DND-41 (cell line): ENCODE measurements at regions not wholly inside any gene's neighbourhood (a gene's known extent, or its start where the extent isn't known, plus 50 kb on each side); places are given as distances from the start of the nearest gene placed in this dataset.

Source experiments
- ATAC-seq: fragments of 200-7000 bp; cut with Tn5 transposase; 3 replicates; pipeline ENCODE4 v1.9.1; 2021; ENCODE audit warnings: low read depth; ENCODE audit not compliant: insufficient read depth
- DNase-seq: peaks from one replicate; pipeline ENCODE4 v3.0.0-alpha.2; 2020
- H2AFZ ChIP-seq: 2 replicates; pipeline ENCODE4 v1.6.0; 2012; ENCODE audit warnings: low read depth, low read length
- H3K27ac ChIP-seq: 2 replicates; pipeline ENCODE4 v1.5.1; 2012; ENCODE audit warnings: low read length, inconsistent platforms
- H3K27me3 ChIP-seq: fragments of 200-600 bp; sonication (generic); 2 replicates; pipeline ENCODE4 v1.6.0; 2012; ENCODE audit warnings: low read length, mild to moderate bottlenecking, inconsistent platforms; ENCODE audit not compliant: insufficient read depth, poor library complexity
- H3K36me3 ChIP-seq: 2 replicates; pipeline ENCODE4 v1.5.1; 2012; ENCODE audit warnings: low read length, inconsistent platforms; ENCODE audit not compliant: insufficient read depth
- H3K4me1 ChIP-seq: 2 replicates; pipeline ENCODE4 v1.5.1; 2012; ENCODE audit warnings: mild to moderate bottlenecking, low read length; ENCODE audit not compliant: insufficient read depth
- H3K4me2 ChIP-seq: 2 replicates; pipeline ENCODE4 v1.6.0; 2012; ENCODE audit warnings: mild to moderate bottlenecking, moderate library complexity, low read length, inconsistent platforms; ENCODE audit not compliant: insufficient read depth
- H3K4me3 ChIP-seq, 2 experiments: fragments of 200-600 bp in 1 of 2; shearing (Covaris generic) in 1 of 2; 2 replicates each; pipeline ENCODE4 v1.5.1; 2012 to 2016; ENCODE audit warnings: inconsistent platforms in 2 of 2, low read length in 2 of 2, mild to moderate bottlenecking in 2 of 2, low read depth in 1 of 2, moderate library complexity in 1 of 2
- H3K79me2 ChIP-seq: 2 replicates; pipeline ENCODE4 v1.6.0; 2012; ENCODE audit warnings: low read length, inconsistent platforms; ENCODE audit not compliant: insufficient read depth
- H3K9ac ChIP-seq: 2 replicates; pipeline ENCODE4 v1.6.0; 2012; ENCODE audit warnings: low read depth, mild to moderate bottlenecking, inconsistent platforms, low read length, moderate library complexity
- H3K9me3 ChIP-seq: 2 replicates; pipeline ENCODE4 v1.5.1; 2012; ENCODE audit warnings: low read length, moderate library complexity, mild to moderate bottlenecking, inconsistent platforms; ENCODE audit not compliant: insufficient read depth, severe bottlenecking
- H4K20me1 ChIP-seq: 2 replicates; pipeline ENCODE4 v1.6.0; 2012; ENCODE audit warnings: low read length; ENCODE audit not compliant: insufficient read depth
- EZH2 ChIP-seq: IDR thresholded peaks from 3 replicates; pipeline ENCODE4 v1.6.1; 2012; ENCODE audit warnings: borderline replicate concordance, low read depth, mild to moderate bottlenecking, moderate library complexity, low read length, inconsistent platforms; ENCODE audit not compliant: severe bottlenecking
- TF ChIP-seq, protein P1 (sequence below): IDR thresholded peaks from 2 replicates; pipeline ENCODE4 v1.5.1; 2012; ENCODE audit warnings: borderline replicate concordance, low read length, moderate library complexity, mild to moderate bottlenecking; ENCODE audit not compliant: poor library complexity, severe bottlenecking; ENCODE audit errors: extremely low read depth

- Histone ChIP-seq H3K4me3 (no peak overlapping the region), H3K4me2 (no peak overlapping the region), H3K79me2 (no peaks in the 10 kb centered on the region), H3K4me1 (no peaks in the 10 kb centered on the region), H3K9ac (no peak overlapping the region), H3K27ac (no peak overlapping the region), H3K27me3 (no peaks in the 10 kb centered on the region), H3K9me3 (peaks cover 2% of the 10 kb centered on the region), H2AFZ (no peak overlapping the region), H4K20me1 (no peaks in the 10 kb centered on the region), H3K36me3 (no peaks in the 10 kb centered on the region)
- no peak for DNase-seq
- TF ChIP-seq EZH2: no peak
- TF ChIP-seq, protein P1, sequence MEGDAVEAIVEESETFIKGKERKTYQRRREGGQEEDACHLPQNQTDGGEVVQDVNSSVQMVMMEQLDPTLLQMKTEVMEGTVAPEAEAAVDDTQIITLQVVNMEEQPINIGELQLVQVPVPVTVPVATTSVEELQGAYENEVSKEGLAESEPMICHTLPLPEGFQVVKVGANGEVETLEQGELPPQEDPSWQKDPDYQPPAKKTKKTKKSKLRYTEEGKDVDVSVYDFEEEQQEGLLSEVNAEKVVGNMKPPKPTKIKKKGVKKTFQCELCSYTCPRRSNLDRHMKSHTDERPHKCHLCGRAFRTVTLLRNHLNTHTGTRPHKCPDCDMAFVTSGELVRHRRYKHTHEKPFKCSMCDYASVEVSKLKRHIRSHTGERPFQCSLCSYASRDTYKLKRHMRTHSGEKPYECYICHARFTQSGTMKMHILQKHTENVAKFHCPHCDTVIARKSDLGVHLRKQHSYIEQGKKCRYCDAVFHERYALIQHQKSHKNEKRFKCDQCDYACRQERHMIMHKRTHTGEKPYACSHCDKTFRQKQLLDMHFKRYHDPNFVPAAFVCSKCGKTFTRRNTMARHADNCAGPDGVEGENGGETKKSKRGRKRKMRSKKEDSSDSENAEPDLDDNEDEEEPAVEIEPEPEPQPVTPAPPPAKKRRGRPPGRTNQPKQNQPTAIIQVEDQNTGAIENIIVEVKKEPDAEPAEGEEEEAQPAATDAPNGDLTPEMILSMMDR: no peak
- ATAC-seq: no peak
Observed at GRCh38 chr5:83417884-83418283, 53.7 kb upstream of the VCAN start.

DNA sequence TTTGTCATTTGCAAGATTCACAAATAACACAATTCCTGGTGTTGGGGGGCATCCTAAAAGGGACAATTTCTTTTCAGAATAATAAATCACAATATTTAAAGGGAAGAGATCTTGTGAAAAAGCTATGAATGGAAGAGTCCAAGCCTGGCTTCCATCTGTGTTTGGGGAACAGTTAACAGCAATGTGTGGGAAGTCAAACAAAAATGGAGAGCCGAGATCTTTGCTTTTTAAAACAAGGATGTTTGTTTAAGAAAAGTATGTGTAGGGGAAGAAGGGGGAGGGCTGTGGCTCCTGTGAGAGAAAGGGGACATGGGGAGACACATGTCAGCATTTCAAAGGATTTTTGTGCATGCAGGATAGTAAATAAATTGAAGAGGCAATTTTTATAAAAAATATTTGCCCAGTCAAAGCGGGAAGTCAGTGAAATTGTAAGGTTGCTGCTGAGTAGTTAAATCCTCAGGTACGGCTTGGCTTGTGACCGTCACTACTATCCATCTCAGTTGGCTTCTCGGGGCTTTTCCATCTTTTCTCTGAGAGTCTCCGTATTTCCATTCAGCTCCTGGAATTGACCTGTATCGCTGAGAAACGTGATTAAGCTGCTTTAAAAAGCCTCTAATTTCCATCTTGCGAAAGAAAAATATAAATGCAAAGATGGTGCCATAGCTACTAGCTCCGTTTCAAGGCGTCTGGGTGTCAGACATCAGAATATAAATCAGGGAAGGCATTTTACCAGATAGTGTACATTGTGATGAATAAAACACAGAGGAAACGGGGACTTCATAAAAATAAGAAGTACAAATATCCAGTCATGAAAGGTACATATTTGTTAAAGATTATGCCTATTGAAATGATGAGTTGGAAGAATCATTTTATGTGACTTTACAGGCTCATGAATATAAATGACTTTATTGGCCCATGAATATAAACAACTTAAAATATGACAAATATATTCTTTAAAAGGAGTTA lies 52.9 kb upstream of the VCAN start:
- no peak overlapping the region for H3K9ac ChIP-seq
- no peaks in the 10 kb centered on the region for H4K20me1 ChIP-seq
- no peak for TF ChIP-seq EZH2
- TF ChIP-seq, protein P1: no peak
- ATAC-seq: no peak
- no peaks in the 10 kb centered on the region for H3K27me3 ChIP-seq
- no peaks in the 10 kb centered on the region for H3K79me2 ChIP-seq
- H3K27ac ChIP-seq: no peak overlapping the region
- no peaks in the 10 kb centered on the region for H3K4me1 ChIP-seq
- no peak overlapping the region for H2AFZ ChIP-seq
- H3K4me3 ChIP-seq: no peak overlapping the region
- DNase-seq: no peak
- no peak overlapping the region for H3K4me2 ChIP-seq
- no peaks in the 10 kb centered on the region for H3K36me3 ChIP-seq
- H3K9me3 ChIP-seq: peaks cover 2% of the 10 kb centered on the region
